ENCODE measurements at regions not wholly inside any gene's neighbourhood (a gene's known extent, or its start where the extent isn't known, plus 50 kb on each side); places are given as distances from the start of the nearest gene placed in this dataset.

DNA sequence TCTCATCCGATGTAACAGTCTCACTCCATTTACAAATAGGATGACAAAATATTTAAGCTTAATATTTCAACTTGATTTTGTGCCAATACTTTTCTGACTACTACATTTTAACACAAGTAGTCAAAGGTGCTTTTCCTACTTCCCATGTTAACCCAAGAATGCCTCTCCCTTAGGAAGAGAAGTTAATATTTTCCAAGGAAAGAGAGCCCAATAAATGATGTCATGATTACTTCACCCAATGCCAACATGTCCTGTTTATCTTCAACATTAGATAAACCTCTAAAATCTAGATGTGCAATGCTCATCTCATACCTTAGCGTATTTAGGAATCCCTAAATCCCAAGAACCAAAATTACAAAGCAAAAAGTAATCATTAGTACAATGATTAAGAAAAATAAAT, 156.7 kb upstream of the TENT5A start:
- DNase-seq (ENCODE audit: low spot score in 2 of 2) (no peak), ATAC-seq (ENCODE audit: low read depth) (no peak)
- Mint-ChIP-seq H3K36me3 (no peaks in the 10 kb centered on the region), H3K9me3 (no peaks in the 10 kb centered on the region), H3K27ac (no peak overlapping the region), H3K4me3 (no peak overlapping the region), H3K27me3 (no peaks in the 10 kb centered on the region), H3K4me1 (peaks cover 3% of the 10 kb centered on the region)

DNA sequence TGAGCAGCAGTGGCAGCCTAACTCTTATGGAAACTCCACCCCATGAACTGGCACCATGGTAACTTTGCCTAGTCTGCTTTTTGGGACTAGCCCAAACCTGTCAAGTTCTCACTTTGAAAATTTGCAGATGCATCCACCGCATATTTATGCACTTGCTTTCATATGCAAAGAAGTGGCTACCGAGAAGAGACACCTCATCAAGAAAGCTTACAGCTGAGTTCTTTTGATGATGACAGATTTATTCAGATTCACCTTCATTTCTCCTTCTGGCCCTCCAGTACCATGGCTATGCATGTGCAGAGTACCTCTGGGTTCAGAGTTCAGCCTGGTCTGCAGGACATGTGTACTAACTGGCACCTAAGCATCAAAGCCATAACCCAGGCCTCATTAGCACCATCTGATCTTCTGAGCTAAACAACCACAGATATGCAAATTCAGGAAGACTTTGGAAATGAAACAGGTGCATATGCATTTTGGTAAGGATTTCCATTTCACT, 154.3 kb upstream of the TENT5A start:
- no peak for DNase-seq (ENCODE audit: low spot score in 2 of 2)
- no peak overlapping the region for H3K4me3 Mint-ChIP-seq
- no peaks in the 10 kb centered on the region for H3K36me3 Mint-ChIP-seq
- ATAC-seq (ENCODE audit: low read depth): no peak
- H3K9me3 Mint-ChIP-seq: no peaks in the 10 kb centered on the region
- no peaks in the 10 kb centered on the region for H3K27me3 Mint-ChIP-seq
- peaks cover 3% of the 10 kb centered on the region for H3K4me1 Mint-ChIP-seq
- no peak overlapping the region for H3K27ac Mint-ChIP-seq

DNA sequence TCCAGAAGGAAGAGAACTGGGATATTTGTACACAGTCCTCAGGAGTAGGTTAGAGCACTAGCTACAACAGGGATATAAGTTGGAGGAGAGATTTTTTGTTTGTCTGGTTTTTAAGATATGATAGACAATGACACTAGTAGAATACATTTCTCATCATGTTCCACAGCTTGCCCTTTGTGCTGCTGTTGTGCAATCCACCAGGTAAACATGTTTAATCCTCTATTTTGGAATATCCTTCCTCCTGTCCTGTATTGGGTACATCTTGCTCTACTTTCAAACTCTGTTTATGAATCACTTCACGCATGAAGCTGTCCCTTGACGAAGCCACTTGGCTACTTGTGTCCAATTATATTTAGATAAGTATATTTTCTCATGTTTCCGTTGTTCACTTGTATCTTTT, 153.6 kb upstream of the TENT5A start:
- DNase-seq (ENCODE audit: low spot score in 2 of 2) (no peak), ATAC-seq (ENCODE audit: low read depth) (no peak)
- Mint-ChIP-seq H3K4me1 (peaks cover 3% of the 10 kb centered on the region), H3K27me3 (no peaks in the 10 kb centered on the region), H3K36me3 (no peaks in the 10 kb centered on the region), H3K27ac (no peak overlapping the region), H3K9me3 (no peaks in the 10 kb centered on the region), H3K4me3 (no peak overlapping the region)

DNA sequence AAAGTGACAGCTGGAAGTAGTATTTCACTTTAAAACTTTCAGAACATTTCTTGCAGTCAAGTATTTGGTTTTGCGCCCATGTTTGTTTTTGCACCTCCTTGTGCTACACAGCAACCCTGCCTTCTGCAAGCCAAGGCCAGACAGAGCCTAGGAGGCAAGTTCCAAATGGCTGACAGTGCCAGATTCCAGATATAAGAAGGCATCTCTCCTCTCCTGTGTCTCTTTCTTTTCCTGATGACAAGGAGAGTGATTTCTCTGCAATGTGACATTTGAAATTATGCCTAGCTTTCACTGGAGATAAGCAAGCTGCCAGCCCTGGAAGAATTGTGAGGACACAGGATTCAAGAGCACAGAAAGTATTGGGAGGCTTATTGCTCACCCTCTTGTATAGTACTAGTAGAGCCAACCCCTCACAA, 149.1 kb upstream of the TENT5A start:
- H3K4me1 Mint-ChIP-seq: no peaks in the 10 kb centered on the region
- H3K9me3 Mint-ChIP-seq: no peaks in the 10 kb centered on the region
- DNase-seq (ENCODE audit: low spot score in 2 of 2) (no peak), ATAC-seq (ENCODE audit: low read depth) (no peak)
- H3K4me3 Mint-ChIP-seq: no peak overlapping the region
- H3K27me3 Mint-ChIP-seq: no peaks in the 10 kb centered on the region
- no peak overlapping the region for H3K27ac Mint-ChIP-seq
- no peaks in the 10 kb centered on the region for H3K36me3 Mint-ChIP-seq

DNA sequence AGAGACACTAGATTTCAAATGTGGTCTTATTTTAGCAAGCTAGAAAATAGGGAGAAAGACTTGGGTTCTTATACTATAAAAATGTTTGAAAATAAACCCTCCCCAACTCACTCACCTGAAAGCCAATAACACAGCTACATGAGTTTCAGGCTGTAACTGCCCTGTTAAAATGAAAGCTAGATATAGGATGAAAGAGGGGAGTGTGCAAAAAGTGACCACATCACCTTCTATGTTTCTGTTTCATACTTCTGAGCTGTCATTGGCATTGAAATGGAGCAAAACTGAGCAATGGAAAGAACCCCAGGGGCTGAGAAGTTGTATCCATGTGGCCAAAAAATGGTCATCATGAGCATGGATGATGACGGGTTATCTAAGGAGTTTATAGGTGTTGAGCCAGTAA, 148.1 kb upstream of the TENT5A start:
- no peak overlapping the region for H3K4me3 Mint-ChIP-seq
- H3K9me3 Mint-ChIP-seq: no peaks in the 10 kb centered on the region
- H3K27ac Mint-ChIP-seq: no peak overlapping the region
- DNase-seq (ENCODE audit: low spot score in 2 of 2): no peak
- no peak for ATAC-seq (ENCODE audit: low read depth)
- H3K36me3 Mint-ChIP-seq: no peaks in the 10 kb centered on the region
- H3K4me1 Mint-ChIP-seq: no peaks in the 10 kb centered on the region
- no peaks in the 10 kb centered on the region for H3K27me3 Mint-ChIP-seq

DNA sequence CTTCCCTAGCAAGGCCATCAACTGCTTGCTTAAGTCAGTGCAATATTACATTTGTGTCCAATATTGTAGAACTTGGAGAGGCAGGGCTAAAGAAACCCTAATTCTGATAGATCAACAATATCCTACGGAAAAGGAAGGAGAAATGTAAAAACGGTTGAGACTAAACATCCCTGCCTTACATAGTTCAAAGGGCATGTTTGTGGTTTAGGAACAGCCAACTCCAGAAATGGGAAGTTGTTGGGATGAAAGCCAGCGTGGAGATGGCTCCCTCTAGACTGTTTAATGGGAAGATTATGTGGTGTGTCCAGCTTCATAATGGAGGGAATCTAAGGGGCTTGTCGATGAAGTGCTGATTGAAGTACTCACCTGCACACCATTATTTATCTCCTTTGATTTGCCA, 145.3 kb upstream of the TENT5A start:
- DNase-seq (ENCODE audit: low spot score in 2 of 2): no peak
- H3K36me3 Mint-ChIP-seq: no peaks in the 10 kb centered on the region
- no peak overlapping the region for H3K4me3 Mint-ChIP-seq
- H3K4me1 Mint-ChIP-seq: no peaks in the 10 kb centered on the region
- H3K27me3 Mint-ChIP-seq: no peaks in the 10 kb centered on the region
- H3K9me3 Mint-ChIP-seq: no peaks in the 10 kb centered on the region
- no peak overlapping the region for H3K27ac Mint-ChIP-seq
- no peak for ATAC-seq (ENCODE audit: low read depth)

DNA sequence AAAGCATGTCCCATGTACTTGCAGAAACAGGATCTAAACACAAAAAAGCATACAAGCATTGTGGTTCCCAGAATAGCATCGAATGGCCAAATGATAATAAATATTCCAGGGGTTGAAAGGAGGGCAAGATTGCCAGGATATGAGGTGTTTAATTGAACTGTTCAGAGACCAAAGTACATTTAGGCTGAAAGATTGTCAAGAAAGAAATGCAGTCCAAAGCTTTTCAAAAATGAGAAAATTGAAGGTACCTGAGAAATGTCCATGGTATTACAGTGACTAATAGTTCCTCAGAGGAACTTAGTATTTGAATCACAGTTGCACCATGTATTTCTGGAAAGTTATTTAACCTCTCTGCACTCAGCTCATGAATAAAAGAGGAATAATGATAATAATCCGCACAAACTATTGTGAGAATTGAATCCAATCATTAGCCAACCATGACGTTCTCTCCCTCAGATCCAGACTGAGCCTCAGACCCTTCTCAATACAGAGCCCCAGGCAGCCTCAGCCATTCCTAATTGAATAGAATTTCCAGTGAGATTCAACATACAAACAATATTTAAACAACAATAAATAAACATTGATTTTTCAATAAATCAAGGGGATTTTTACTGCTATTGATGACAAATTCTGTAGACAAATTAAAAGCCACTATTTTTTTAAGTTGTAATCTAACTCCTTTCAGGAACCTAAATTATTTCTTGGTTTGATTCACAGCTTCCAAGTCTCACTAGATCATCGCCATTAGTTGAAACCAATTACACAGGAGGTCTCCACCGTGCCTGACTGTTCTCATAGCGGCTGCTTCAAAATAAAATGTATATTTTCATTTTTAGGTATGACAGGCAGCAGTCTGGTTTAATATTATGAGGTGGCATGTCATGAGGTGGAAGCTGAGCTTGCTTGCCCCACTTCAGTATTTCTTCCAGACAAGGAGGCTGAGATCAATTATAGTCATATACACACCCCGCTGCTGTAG, 144.3 kb upstream of the TENT5A start:
- no peak overlapping the region for H3K27ac Mint-ChIP-seq
- DNase-seq (ENCODE audit: low spot score in 2 of 2): no peak
- no peaks in the 10 kb centered on the region for H3K27me3 Mint-ChIP-seq
- no peaks in the 10 kb centered on the region for H3K4me1 Mint-ChIP-seq
- H3K36me3 Mint-ChIP-seq: no peaks in the 10 kb centered on the region
- no peak overlapping the region for H3K4me3 Mint-ChIP-seq
- ATAC-seq (ENCODE audit: low read depth): no peak
- no peaks in the 10 kb centered on the region for H3K9me3 Mint-ChIP-seq

DNA sequence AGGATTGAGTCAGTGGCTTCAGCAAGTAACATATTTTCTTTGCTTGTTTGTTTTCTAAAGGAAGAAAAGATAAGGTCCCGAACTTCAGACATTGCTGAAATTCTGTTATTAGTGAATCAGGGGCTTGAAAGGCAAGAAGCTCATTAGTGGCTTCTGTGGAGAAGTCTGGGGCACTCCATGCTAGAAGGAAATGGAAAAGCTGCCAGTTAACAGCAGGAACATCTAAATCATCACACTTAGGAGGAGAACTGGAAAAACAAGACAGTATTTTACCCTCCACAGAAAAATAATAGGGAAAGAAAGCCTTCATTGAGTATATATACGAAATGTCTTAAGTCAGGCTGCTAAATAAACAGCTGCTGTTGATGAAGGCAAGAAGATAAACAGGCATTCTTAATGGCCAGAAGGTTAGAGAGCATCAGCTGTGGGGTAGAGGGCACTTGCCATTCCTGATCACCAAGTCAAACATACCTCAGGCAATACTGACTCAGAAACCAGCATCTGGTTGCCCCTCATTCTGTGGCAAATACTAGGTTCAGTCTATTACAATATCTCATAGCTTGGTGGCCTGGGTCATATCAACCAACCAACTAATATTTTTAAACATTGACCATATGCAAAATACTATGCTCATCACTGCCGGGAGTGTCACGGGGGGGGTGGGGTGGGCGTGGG, 143.2 kb upstream of the TENT5A start:
- Mint-ChIP-seq H3K27ac (no peak overlapping the region), H3K4me3 (no peak overlapping the region), H3K27me3 (no peaks in the 10 kb centered on the region), H3K4me1 (no peaks in the 10 kb centered on the region), H3K36me3 (no peaks in the 10 kb centered on the region), H3K9me3 (no peaks in the 10 kb centered on the region)
- no peak for ATAC-seq (ENCODE audit: low read depth)
- no peak for DNase-seq (ENCODE audit: low spot score in 2 of 2)

DNA sequence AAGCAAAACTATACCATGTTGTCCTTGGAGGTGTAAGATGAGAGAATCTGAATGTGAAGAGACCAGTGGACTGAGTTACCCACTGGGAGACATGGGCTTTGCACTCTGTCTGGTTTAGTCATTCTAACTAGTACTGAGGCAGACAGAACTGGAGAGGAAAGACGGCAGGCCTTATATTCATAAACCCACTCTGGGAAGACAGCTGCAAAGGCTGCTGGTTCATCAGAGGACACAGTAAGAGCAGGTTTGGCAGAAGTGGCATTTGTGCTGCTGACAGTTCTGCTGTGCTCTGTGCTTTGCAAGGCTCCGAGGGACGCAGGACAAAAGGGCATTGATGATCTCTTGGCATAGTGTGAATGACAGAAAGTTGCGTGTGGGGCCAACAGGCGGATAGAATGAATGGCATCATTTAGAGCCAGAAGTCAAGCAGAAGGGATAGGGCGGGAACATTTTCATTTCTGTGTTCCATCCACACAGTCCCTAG, 142.3 kb upstream of the TENT5A start:
- no peak overlapping the region for H3K27ac Mint-ChIP-seq
- H3K4me1 Mint-ChIP-seq: no peaks in the 10 kb centered on the region

DNA sequence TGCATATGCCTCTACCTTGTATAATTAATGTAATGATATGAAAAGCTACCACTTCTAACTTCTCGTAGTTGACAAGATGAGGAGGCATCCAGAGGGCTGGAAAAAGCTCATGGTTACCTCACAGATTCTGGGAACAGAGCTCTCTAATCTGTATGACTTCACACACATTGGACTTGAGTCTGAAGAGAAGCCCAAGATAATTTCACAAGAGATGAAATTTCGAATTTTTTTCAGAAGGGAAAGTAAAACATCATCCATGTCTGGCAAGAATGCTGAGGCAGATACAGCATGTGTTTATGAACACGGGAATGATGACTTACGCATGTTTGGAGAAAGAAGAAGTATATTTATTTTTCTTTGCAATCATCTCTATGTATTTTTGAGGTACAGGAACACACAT, 141.8 kb upstream of the TENT5A start:
- Mint-ChIP-seq H3K27me3 (no peaks in the 10 kb centered on the region), H3K4me1 (no peaks in the 10 kb centered on the region), H3K36me3 (no peaks in the 10 kb centered on the region), H3K27ac (no peak overlapping the region), H3K9me3 (no peaks in the 10 kb centered on the region), H3K4me3 (no peak overlapping the region)
- ATAC-seq (ENCODE audit: low read depth) (no peak), DNase-seq (ENCODE audit: low spot score in 2 of 2) (no peak)

More for the DNA sequence above, 142.3 kb upstream of the TENT5A start:
- H3K9me3 Mint-ChIP-seq: no peaks in the 10 kb centered on the region
- no peaks in the 10 kb centered on the region for H3K27me3 Mint-ChIP-seq
- no peak overlapping the region for H3K4me3 Mint-ChIP-seq
- DNase-seq (ENCODE audit: low spot score in 2 of 2) (no peak), ATAC-seq (ENCODE audit: low read depth) (no peak)
- no peaks in the 10 kb centered on the region for H3K36me3 Mint-ChIP-seq

DNA sequence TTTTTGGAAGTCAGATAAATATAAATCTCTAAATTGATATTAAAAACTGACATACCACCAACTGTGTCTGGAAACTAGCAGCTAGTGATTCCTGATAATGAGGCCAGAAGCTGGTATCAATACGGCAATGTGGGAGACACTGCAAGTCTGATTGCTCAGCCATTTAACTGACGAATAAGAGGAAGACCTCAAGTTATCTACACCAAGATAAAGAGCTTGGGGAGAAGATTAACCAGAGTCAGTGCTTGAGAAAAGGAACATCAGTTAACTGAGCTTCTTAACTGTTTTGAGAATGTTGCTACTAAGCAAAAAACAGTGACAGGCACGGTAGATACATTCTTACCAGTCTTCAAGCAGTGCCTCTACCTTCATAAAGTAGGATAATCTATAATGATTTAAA, 140.4 kb upstream of the TENT5A start:
- no peak overlapping the region for H3K4me3 Mint-ChIP-seq
- no peak overlapping the region for H3K27ac Mint-ChIP-seq
- H3K9me3 Mint-ChIP-seq: no peaks in the 10 kb centered on the region
- H3K27me3 Mint-ChIP-seq: no peaks in the 10 kb centered on the region
- no peaks in the 10 kb centered on the region for H3K4me1 Mint-ChIP-seq
- H3K36me3 Mint-ChIP-seq: no peaks in the 10 kb centered on the region
- no peak for ATAC-seq (ENCODE audit: low read depth)
- no peak for DNase-seq (ENCODE audit: low spot score in 2 of 2)

DNA sequence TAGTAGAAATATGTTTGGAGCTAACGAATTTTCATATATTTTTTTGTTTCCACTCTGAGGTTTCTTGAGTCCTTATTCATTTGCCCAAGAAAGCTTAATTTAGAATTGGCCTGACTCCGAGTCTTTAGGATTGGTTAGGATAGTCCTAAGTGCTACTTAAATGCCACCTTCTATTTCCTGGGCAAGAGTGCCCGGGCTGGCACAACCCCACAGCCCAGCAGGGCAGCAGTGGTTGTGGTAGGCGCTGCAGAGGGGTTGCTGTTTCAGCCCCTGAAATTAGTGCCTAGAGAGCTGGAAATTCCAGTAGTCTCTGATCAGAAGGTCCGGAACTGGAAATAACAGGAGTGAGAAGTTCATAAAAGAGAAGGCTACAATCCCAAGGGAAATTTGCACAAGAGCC, 139.4 kb upstream of the TENT5A start:
- H3K27ac Mint-ChIP-seq: no peak overlapping the region
- ATAC-seq (ENCODE audit: low read depth) (no peak), DNase-seq (ENCODE audit: low spot score in 2 of 2) (no peak)
- H3K9me3 Mint-ChIP-seq: no peaks in the 10 kb centered on the region
- H3K4me3 Mint-ChIP-seq: no peak overlapping the region
- no peaks in the 10 kb centered on the region for H3K4me1 Mint-ChIP-seq
- no peaks in the 10 kb centered on the region for H3K27me3 Mint-ChIP-seq
- H3K36me3 Mint-ChIP-seq: no peaks in the 10 kb centered on the region

DNA sequence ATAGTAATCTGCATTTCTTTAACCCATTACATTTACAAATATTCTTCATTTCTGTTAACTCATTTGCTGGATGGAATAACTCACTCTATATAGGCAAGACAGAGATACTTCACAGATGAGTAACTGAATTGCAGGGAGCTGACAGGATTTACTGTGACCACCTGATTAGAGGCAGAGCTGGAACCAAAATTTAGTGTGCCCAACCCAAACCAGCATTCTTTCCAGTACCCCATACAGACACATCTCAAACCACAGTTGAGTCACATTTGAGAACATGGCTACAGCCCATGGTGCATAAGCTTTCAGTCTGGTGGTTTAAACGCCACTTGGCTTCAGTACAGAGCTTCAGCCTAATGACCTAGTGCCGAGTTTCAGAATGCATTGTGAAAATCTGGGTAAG, 138.4 kb upstream of the TENT5A start:
- ATAC-seq (ENCODE audit: low read depth): no peak
- Mint-ChIP-seq H3K27ac (no peak overlapping the region), H3K27me3 (no peaks in the 10 kb centered on the region), H3K9me3 (no peaks in the 10 kb centered on the region), H3K4me1 (no peaks in the 10 kb centered on the region), H3K4me3 (no peak overlapping the region), H3K36me3 (no peaks in the 10 kb centered on the region)
- DNase-seq (ENCODE audit: low spot score in 2 of 2): no peak

DNA sequence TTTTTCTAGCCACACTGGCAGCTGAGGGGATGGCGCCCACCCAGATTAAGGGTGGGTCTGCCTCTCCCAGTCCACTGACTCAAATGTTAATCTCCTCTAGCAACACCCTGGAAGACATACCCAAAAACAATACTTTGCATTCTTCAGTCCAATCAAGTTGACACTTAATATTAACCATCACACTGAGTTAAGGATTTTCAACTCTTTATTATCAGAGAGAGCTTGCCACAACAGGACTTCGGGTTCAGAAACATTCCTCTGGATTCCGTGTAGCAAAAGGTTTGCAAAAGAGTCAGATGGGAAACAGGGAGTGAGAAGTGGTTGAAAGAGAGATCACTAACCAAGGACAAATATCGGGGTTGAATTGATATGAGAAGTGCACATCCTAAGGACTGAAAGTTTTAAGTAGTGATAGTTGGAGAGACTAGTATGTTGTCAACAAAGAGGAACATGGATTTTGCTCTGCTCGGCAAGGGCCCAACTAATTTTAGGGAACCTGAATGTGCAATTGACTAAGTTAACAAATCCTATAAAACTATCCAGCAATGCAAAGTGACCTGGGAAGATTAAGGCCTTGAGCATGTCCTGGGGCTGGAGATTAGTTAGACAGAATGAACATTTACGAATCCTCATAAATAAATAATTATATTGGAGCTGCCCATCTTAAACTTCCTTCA, 137.0 kb upstream of the TENT5A start:
- DNase-seq (ENCODE audit: low spot score in 2 of 2): no peak

More for the DNA sequence above, 137.0 kb upstream of the TENT5A start:
- no peaks in the 10 kb centered on the region for H3K36me3 Mint-ChIP-seq
- H3K9me3 Mint-ChIP-seq: no peaks in the 10 kb centered on the region
- no peak overlapping the region for H3K27ac Mint-ChIP-seq
- ATAC-seq (ENCODE audit: low read depth): no peak
- H3K4me3 Mint-ChIP-seq: no peak overlapping the region
- no peaks in the 10 kb centered on the region for H3K27me3 Mint-ChIP-seq
- no peaks in the 10 kb centered on the region for H3K4me1 Mint-ChIP-seq
